22Rv1 (cell line): ENCODE measurements at regions not wholly inside any gene's neighbourhood (a gene's known extent, or its start where the extent isn't known, plus 50 kb on each side); places are given as distances from the start of the nearest gene placed in this dataset.

Source experiments
- ZFX ChIP-seq: fragments of 450-650 bp; IDR thresholded peaks from 2 replicates; pipeline ENCODE4 v1.6.1; 2017; ENCODE audit warnings: antibody characterized with exemption, borderline replicate concordance
- TF ChIP-seq, protein P1 (sequence below): fragments of 450-650 bp; IDR thresholded peaks from 2 replicates; pipeline ENCODE4 v1.5.1; 2017; ENCODE audit warnings: mild to moderate bottlenecking

DNA sequence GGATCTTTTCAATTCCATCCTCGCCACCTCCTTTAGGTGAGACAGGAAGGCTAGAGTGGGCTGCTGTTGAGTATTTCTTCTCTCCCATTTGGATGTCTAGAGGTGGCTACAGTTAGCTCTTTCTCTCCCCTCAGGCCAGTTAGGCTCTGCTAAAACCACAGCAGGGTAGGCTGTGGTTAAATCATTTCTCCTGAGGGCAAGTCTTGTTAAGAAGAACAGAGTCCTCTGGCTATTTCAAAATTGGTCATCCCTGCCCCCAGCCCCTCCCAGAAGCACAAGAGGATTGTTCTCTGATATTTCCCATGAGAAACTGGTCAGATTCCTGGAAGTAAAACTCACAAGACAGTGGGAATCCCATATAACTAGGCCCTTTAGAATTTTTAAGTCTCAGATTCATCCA lies 1359.5 kb downstream of the TECRL start:
- TF ChIP-seq, protein P1, sequence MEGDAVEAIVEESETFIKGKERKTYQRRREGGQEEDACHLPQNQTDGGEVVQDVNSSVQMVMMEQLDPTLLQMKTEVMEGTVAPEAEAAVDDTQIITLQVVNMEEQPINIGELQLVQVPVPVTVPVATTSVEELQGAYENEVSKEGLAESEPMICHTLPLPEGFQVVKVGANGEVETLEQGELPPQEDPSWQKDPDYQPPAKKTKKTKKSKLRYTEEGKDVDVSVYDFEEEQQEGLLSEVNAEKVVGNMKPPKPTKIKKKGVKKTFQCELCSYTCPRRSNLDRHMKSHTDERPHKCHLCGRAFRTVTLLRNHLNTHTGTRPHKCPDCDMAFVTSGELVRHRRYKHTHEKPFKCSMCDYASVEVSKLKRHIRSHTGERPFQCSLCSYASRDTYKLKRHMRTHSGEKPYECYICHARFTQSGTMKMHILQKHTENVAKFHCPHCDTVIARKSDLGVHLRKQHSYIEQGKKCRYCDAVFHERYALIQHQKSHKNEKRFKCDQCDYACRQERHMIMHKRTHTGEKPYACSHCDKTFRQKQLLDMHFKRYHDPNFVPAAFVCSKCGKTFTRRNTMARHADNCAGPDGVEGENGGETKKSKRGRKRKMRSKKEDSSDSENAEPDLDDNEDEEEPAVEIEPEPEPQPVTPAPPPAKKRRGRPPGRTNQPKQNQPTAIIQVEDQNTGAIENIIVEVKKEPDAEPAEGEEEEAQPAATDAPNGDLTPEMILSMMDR = no peak
- TF ChIP-seq ZFX = no peak
